Kidney epithelial cell (primary cell): ENCODE measurements at regions not wholly inside any gene's neighbourhood (a gene's known extent, or its start where the extent isn't known, plus 50 kb on each side); places are given as distances from the start of the nearest gene placed in this dataset.
"Not testable (repeated sequence)": the region's sequence is repeated elsewhere in the genome, so short reads cannot be mapped to it uniquely, and the experiment has no call there.

Source experiments
- DNase-seq: peaks from one replicate; pipeline ENCODE4 v3.0.0-alpha.2; 2010; ENCODE audit warnings: low read depth
- H3K27me3 ChIP-seq: 2 replicates; pipeline ENCODE4 v1.6.0; 2011; ENCODE audit warnings: low read length; ENCODE audit not compliant: control insufficient read depth, insufficient read depth
- H3K36me3 ChIP-seq: 2 replicates; pipeline ENCODE4 v1.5.1; 2011; ENCODE audit warnings: low read length; ENCODE audit not compliant: control insufficient read depth, insufficient read depth
- H3K4me3 ChIP-seq: 2 replicates; pipeline ENCODE4 v1.5.1; 2011; ENCODE audit warnings: low read depth, mild to moderate bottlenecking, control low read depth, low read length
- TF ChIP-seq, protein P1 (sequence below): IDR thresholded peaks from 2 replicates; pipeline ENCODE4 v1.5.1; 2011; ENCODE audit warnings: mild to moderate bottlenecking, moderate library complexity, low read length, control low read depth, inconsistent platforms; ENCODE audit not compliant: insufficient read depth, poor library complexity, severe bottlenecking

DNA sequence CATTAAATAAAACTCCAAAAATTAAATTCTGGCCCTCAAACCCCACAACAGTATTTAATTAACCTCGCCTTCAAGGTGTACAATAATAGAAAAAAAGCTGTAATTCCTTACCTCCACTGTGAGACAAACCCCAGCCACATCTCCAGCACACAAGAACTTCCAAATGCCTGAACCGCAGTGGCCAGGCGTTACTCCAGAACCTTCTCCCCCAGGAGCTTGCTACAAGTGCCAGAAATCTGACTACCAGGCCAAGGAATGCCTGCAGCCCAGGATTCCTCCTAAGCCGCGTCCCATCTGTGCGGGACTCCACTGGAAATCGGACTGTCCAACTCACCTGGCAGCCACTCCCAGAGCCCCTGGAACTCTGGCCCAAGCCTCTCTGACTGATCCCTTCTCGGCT is 163.2 kb downstream of the ADRA2C start:
- H3K27me3 ChIP-seq, H3K36me3 ChIP-seq, DNase-seq, H3K4me3 ChIP-seq: not testable (repeated sequence)

DNA sequence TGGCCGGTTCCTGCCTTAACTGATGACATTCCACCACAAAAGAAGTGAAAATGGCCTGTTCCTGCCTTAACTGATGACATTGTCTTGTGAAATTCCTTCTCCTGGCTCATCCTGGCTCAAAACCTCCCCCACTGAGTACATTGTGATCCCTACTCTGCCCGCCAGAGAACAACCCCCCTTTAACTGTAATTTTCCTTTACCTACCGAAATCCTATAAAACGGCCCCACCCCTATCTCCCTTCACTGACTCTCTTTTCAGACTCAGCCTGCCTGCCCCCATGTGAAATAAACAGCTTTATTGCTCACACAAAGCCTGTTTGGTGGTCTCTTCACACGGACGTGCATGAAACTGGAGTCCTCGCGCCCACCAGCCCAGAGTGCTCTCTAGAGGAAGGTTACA is 166.5 kb downstream of the ADRA2C start:
- not testable (repeated sequence) for H3K27me3 ChIP-seq, DNase-seq, H3K4me3 ChIP-seq, H3K36me3 ChIP-seq

DNA sequence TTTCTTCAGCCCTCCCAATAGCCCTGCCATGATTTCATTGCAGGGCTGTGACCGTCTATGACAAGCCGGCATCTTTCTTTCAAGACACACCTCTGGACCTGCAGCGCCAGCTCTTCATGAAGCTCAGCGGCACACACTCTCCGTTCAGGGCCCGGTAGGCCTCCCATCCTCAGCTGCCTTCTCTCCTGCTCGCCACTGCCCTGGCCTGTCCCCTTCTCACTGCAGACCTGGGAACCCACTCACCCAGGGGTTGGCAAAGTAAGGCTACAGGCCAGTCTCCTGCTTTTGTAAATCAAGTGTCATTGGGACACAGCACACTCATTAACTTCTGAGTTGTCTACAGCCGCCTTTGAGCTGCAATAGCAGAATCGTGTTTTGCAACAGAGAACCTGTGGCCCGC is 169.2 kb downstream of the ADRA2C start:
- not testable (repeated sequence) for H3K27me3 ChIP-seq, DNase-seq, H3K4me3 ChIP-seq, H3K36me3 ChIP-seq

DNA sequence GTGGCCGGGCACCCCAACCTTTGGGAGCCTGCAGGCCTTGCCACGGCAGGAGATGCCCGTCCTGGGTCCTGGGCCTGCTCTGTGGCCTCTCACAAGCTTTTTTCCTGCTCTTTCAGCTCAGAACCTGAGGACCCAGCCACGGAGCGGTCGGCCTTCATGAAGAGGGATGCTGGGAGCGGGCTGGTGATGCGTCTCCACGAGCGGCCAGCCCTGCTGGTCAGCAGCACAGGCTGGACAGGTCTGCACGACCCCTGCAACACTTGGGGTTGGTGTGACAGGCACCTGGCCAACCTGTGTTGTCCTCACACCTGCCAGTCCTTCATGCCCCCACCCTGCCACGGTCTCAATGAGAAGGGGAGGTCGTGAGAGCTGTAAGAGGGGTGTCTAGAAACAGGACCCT is 170.0 kb downstream of the ADRA2C start:
- Histone ChIP-seq H3K4me3 (no peak overlapping the region), H3K27me3 (no peaks in the 10 kb centered on the region), H3K36me3 (no peaks in the 10 kb centered on the region)
- TF ChIP-seq, protein P1, sequence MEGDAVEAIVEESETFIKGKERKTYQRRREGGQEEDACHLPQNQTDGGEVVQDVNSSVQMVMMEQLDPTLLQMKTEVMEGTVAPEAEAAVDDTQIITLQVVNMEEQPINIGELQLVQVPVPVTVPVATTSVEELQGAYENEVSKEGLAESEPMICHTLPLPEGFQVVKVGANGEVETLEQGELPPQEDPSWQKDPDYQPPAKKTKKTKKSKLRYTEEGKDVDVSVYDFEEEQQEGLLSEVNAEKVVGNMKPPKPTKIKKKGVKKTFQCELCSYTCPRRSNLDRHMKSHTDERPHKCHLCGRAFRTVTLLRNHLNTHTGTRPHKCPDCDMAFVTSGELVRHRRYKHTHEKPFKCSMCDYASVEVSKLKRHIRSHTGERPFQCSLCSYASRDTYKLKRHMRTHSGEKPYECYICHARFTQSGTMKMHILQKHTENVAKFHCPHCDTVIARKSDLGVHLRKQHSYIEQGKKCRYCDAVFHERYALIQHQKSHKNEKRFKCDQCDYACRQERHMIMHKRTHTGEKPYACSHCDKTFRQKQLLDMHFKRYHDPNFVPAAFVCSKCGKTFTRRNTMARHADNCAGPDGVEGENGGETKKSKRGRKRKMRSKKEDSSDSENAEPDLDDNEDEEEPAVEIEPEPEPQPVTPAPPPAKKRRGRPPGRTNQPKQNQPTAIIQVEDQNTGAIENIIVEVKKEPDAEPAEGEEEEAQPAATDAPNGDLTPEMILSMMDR: no peak
- DNase-seq: no peak

DNA sequence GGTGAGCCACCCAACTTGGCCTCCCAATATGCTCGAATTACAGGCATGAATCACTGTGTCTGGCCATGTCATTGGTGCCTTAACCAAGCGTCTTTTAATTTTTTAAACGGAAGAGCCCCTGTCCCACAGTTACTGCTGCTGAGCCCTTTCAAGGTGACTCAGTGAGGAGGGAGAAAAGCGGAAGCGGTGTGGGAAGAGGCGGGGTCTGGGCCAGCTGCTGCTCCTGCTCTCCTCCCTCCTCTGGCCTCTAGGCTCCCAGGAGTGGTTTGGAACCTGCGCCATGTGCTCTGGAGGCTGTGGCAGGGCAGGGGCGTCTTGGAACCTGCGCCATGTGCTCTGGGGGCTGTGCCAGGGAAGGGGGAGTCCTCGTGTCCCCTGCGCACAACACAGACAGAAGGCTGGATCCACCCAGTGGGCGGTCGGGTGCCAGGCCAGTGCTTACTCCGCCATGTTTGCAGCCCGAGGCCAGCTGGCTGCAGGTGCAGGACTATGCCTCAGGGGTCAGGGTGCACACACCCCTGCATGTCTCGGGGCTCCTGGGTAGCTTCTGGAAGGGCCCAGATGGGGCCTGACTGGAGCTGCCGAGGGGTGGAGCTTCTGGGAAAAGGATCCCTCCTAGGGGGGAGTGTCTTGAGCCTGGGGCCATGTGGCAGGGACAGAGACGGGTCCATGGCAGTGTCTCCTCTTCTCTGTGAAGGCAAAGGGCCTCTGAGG is 171.8 kb downstream of the ADRA2C start:
- H3K4me3 ChIP-seq, DNase-seq, H3K36me3 ChIP-seq, H3K27me3 ChIP-seq: not testable (repeated sequence)

DNA sequence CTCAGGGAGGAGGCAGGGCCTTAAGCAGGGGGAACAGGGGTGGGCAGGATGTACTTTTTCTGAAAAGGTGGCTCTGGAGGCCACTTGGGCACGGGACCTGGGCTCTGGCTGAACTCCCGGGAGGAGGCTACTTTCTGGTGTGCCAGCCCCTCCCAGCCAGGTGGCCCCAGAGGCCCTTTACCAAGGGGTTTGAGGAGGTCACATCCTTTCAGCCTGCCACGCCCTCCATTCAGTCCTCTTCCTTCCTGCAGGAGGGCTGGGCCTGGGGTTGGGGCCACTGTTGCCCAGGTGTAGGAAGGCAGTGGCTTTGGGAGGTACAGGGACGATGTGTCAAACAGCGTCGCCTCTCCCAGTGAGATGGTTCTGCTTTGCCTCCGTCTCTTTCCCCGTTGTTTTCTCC is 172.5 kb downstream of the ADRA2C start:
- DNase-seq, H3K4me3 ChIP-seq, H3K36me3 ChIP-seq, H3K27me3 ChIP-seq: not testable (repeated sequence)

DNA sequence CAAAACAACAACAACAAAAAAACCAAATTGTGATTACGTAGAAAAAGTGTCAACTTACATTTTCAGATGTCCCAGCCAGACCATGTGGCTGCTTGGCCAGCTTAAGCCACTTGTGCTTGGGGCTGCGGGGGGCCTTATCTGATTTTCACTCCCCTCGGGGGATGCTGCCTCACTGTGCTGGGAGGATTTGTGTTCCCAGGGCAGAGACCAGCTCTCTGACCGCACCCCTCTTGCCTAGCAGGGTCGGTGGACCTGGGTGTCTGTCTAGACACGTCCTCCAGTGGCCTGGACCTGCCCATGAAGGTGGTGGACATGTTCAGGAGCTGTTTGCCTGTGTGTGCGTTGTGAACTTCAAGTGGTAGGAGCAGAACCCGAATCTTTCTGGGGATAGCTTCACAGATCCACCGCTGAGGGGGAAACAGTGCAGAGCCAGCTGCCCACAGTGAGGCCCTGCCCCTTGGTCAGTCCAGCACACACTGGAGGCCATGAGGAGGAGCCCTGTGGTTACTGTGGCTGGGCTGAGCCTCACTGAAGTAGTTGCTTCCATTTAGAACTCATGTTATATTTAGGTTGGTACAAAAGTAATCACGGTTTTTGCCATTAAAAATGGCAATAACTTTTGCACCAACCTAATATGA is 173.9 kb downstream of the ADRA2C start:
- not testable (repeated sequence) for DNase-seq, H3K4me3 ChIP-seq, H3K27me3 ChIP-seq, H3K36me3 ChIP-seq

DNA sequence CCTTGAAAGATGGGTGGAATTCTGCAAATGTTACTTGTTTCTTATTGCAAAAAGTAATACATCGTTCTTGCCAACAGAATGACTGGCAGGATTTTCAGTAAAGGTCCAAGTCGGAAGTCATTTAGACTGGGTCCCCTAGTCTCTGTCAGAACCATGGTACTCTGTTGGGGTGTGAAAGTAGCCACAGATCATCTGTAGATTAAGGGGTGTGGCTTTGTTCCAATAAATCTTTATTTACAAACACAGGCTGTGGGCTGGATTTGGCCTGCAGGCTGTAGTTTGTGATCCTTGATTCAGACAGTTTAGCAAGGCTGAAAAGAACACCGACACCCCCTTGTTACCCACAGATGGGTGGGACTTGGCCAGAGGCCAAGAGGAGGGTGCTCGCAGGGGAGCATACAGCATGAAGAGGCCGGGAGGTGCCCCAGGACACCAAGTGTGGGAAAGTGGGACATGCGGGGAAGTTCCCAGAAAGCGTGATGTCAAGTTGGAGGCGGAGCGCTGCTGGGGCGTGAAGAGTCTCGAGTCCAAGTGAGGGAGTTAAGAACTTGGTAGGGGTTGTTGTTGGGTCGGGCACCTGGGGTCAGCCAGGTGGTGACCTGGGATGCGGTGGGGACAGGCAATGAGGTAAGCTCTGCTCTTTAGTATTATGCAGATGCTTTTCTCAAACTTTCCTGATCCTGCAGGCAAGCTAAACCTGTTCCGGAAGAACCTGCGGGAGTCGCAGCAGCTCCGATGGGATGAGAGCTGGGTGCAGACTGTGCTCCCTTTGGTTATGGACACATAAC is 175.7 kb downstream of the ADRA2C start:
- H3K36me3 ChIP-seq, H3K27me3 ChIP-seq, DNase-seq, H3K4me3 ChIP-seq: not testable (repeated sequence)
- TF ChIP-seq, protein P1: peak; percentile 8

DNA sequence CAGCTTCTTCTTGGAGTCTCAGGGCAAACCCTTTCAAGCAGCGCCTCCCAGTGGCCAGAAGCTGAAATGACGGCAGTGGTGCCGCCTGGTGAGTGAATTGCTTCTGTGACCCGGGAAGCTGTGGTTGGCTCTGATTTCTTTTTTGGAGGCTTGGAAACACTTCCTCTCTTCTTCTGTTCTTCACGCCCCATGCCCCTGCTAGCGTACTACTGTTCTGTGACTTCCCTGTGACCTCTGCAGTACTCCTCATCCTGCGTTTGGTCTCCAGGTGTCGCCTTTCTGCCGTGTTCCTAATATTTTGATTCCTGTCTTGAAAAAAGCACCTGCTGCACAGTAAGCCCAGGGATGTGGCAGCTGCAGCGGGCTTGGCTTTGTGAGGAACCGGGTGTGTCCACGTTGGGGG is 176.4 kb downstream of the ADRA2C start:
- H3K36me3 ChIP-seq, DNase-seq, H3K27me3 ChIP-seq, H3K4me3 ChIP-seq: not testable (repeated sequence)
- TF ChIP-seq, protein P1: peak; percentile 34

DNA sequence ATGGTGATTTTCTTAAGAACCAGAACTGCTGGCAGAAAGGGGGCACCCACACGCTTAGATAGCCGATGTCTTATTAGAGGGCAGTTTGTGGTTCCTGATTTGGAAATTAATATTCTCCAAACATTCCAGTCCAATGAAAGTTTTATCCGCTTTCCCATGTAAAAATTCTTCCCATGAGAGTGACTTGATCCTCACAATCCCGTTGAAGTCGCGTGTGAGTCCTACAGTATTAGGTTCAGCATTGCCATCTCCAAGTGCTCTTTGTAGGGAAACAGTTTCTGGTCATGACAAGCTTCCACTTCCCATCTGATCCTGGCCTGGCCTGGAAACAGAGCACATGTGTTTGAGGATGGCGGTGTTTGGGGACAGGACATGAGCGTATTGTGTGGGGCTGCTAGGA is 176.9 kb downstream of the ADRA2C start:
- not testable (repeated sequence) for H3K4me3 ChIP-seq, H3K27me3 ChIP-seq, DNase-seq, H3K36me3 ChIP-seq
